Activated CD4-positive, alpha-beta memory T cell treated with anti-CD3 and anti-CD28 coated beads, Interleukin-2, amount 10 ng/mL, durations not matched to agents 7 days and 5 days (primary cell): ENCODE measurements at regions not wholly inside any gene's neighbourhood (a gene's known extent, or its start where the extent isn't known, plus 50 kb on each side); places are given as distances from the start of the nearest gene placed in this dataset.
"Not testable (repeated sequence)": the region's sequence is repeated elsewhere in the genome, so short reads cannot be mapped to it uniquely, and the experiment has no call there.

ENCODE experiments used
- CTCF ChIA-PET: fragments of 350-600 bp; sonication (Branson Sonifier 250); formaldehyde crosslinking; loops from one replicate; lab custom pipeline; 2021; ENCODE audit warnings: antibody characterized with exemption, inconsistent platforms; lab: Charles Lee
- POLR2A ChIA-PET: fragments of 350-600 bp; sonication (Branson Sonifier 250); formaldehyde crosslinking; loops from one replicate; lab custom pipeline; 2021; ENCODE audit warnings: antibody characterized with exemption; lab: Charles Lee
- DNase-seq: peaks from one replicate; pipeline ENCODE4 v3.0.0-alpha.2; 2020
- H3K27ac Mint-ChIP-seq: one replicate; pipeline ENCODE4 v1.8.0; 2021; ENCODE audit warnings: mild to moderate bottlenecking, mixed read lengths
- H3K27me3 Mint-ChIP-seq: one replicate; pipeline ENCODE4 v1.8.0; 2021; ENCODE audit warnings: mixed read lengths
- H3K36me3 Mint-ChIP-seq: one replicate; pipeline ENCODE4 v1.8.0; 2021; ENCODE audit warnings: low read depth, mixed read lengths
- H3K4me1 Mint-ChIP-seq: one replicate; pipeline ENCODE4 v1.8.0; 2021; ENCODE audit warnings: mixed read lengths
- H3K4me3 Mint-ChIP-seq: one replicate; pipeline ENCODE4 v1.8.0; 2021; ENCODE audit warnings: mild to moderate bottlenecking, mixed read lengths
- H3K9me3 Mint-ChIP-seq: one replicate; pipeline ENCODE4 v1.8.0; 2021; ENCODE audit warnings: mixed read lengths

GRCh38 chr20:57990396-57990987 lies 238.0 kb downstream of the ANKRD60 start:
- no peak overlapping the region for H3K27ac Mint-ChIP-seq
- no peaks in the 10 kb centered on the region for H3K4me1 Mint-ChIP-seq
- no peaks in the 10 kb centered on the region for H3K9me3 Mint-ChIP-seq
- H3K27me3 Mint-ChIP-seq: peaks cover 1% of the 10 kb centered on the region
- DNase-seq: no peak
- CTCF ChIA-PET: no interaction called here
- no peaks in the 10 kb centered on the region for H3K36me3 Mint-ChIP-seq
- H3K4me3 Mint-ChIP-seq: no peak overlapping the region
- POLR2A ChIA-PET: no interaction called here

- peaks cover 1% of the 10 kb centered on the region for H3K27me3 Mint-ChIP-seq
- POLR2A ChIA-PET: no interaction called here
- DNase-seq: no peak
- CTCF ChIA-PET: no interaction called here
- no peak overlapping the region for H3K4me3 Mint-ChIP-seq
- no peaks in the 10 kb centered on the region for H3K9me3 Mint-ChIP-seq
- no peaks in the 10 kb centered on the region for H3K36me3 Mint-ChIP-seq
- H3K4me1 Mint-ChIP-seq: no peaks in the 10 kb centered on the region
- H3K27ac Mint-ChIP-seq: no peak overlapping the region
Measured at GRCh38 chr20:57988828-57989227, 239.6 kb downstream of the ANKRD60 start.

GRCh38 chr20:57988422-57988821 lies 240.0 kb downstream of the ANKRD60 start:
- H3K27ac Mint-ChIP-seq: no peak overlapping the region
- ChIA-PET POLR2A (no interaction called here), CTCF (no interaction called here)
- no peaks in the 10 kb centered on the region for H3K4me1 Mint-ChIP-seq
- peaks cover 1% of the 10 kb centered on the region for H3K27me3 Mint-ChIP-seq
- no peak overlapping the region for H3K4me3 Mint-ChIP-seq
- no peaks in the 10 kb centered on the region for H3K9me3 Mint-ChIP-seq
- H3K36me3 Mint-ChIP-seq: no peaks in the 10 kb centered on the region
- no peak for DNase-seq

- Mint-ChIP-seq H3K4me1 (no peaks in the 10 kb centered on the region), H3K36me3 (no peaks in the 10 kb centered on the region), H3K27me3 (peaks cover 1% of the 10 kb centered on the region), H3K27ac (no peak overlapping the region), H3K4me3 (no peak overlapping the region), H3K9me3 (no peaks in the 10 kb centered on the region)
- DNase-seq: no peak
- CTCF ChIA-PET: no interaction called here
- POLR2A ChIA-PET: no interaction called here
Measured at GRCh38 chr20:57987659-57988058, 240.8 kb downstream of the ANKRD60 start.

- no peak overlapping the region for H3K27ac Mint-ChIP-seq
- H3K36me3 Mint-ChIP-seq: no peaks in the 10 kb centered on the region
- ChIA-PET CTCF (interaction anchor here (1.0 kb wide), 1 partner anchor 15 kb away, joined by 3 read pairs; no protein-coding TSS in a partner anchor), POLR2A (no interaction called here)
- no peak overlapping the region for H3K4me3 Mint-ChIP-seq
- H3K27me3 Mint-ChIP-seq: peaks cover 1% of the 10 kb centered on the region
- no peaks in the 10 kb centered on the region for H3K9me3 Mint-ChIP-seq
- no peaks in the 10 kb centered on the region for H3K4me1 Mint-ChIP-seq
- no peak for DNase-seq
Measured at GRCh38 chr20:57986666-57987065, 241.8 kb downstream of the ANKRD60 start.

- H3K9me3 Mint-ChIP-seq: no peaks in the 10 kb centered on the region
- CTCF ChIA-PET: interaction anchor here (0.7 kb wide), 1 partner anchor 964 kb away, joined by 3 read pairs; no protein-coding TSS in a partner anchor
- H3K27me3 Mint-ChIP-seq: no peaks in the 10 kb centered on the region
- no peak for DNase-seq
- no peak overlapping the region for H3K27ac Mint-ChIP-seq
- no peaks in the 10 kb centered on the region for H3K4me1 Mint-ChIP-seq
- H3K36me3 Mint-ChIP-seq: no peaks in the 10 kb centered on the region
- H3K4me3 Mint-ChIP-seq: no peak overlapping the region
- POLR2A ChIA-PET: no interaction called here
Measured at GRCh38 chr20:57985278-57985677, 243.2 kb downstream of the ANKRD60 start.

GRCh38 chr20:57983082-57983481 lies 245.4 kb downstream of the ANKRD60 start:
- ChIA-PET CTCF (no interaction called here), POLR2A (no interaction called here)
- Mint-ChIP-seq H3K4me1 (no peaks in the 10 kb centered on the region), H3K27ac (no peak overlapping the region), H3K4me3 (no peak overlapping the region), H3K9me3 (no peaks in the 10 kb centered on the region), H3K27me3 (no peaks in the 10 kb centered on the region), H3K36me3 (no peaks in the 10 kb centered on the region)
- no peak for DNase-seq

GRCh38 chr20:57980506-57980905 lies 247.9 kb downstream of the ANKRD60 start:
- Mint-ChIP-seq H3K4me1 (no peaks in the 10 kb centered on the region), H3K4me3 (no peak overlapping the region), H3K27ac (no peak overlapping the region), H3K27me3 (no peaks in the 10 kb centered on the region), H3K9me3 (no peaks in the 10 kb centered on the region), H3K36me3 (no peaks in the 10 kb centered on the region)
- ChIA-PET POLR2A (no interaction called here), CTCF (no interaction called here)
- DNase-seq: no peak

GRCh38 chr20:57977569-57977968 lies 250.9 kb downstream of the ANKRD60 start:
- Mint-ChIP-seq H3K27ac (no peak overlapping the region), H3K9me3 (peaks cover 7% of the 10 kb centered on the region), H3K27me3 (no peaks in the 10 kb centered on the region), H3K36me3 (no peaks in the 10 kb centered on the region), H3K4me1 (no peaks in the 10 kb centered on the region), H3K4me3 (no peak overlapping the region)
- POLR2A ChIA-PET: no interaction called here
- CTCF ChIA-PET: no interaction called here
- DNase-seq: no peak

GRCh38 chr20:57977141-57977540 lies 251.3 kb downstream of the ANKRD60 start:
- Mint-ChIP-seq H3K36me3 (no peaks in the 10 kb centered on the region), H3K27ac (no peak overlapping the region), H3K27me3 (no peaks in the 10 kb centered on the region), H3K4me3 (no peak overlapping the region), H3K4me1 (no peaks in the 10 kb centered on the region), H3K9me3 (peaks cover 7% of the 10 kb centered on the region)
- DNase-seq: no peak
- POLR2A ChIA-PET: no interaction called here
- CTCF ChIA-PET: no interaction called here

- H3K9me3 Mint-ChIP-seq: peaks cover 7% of the 10 kb centered on the region
- DNase-seq: no peak
- no peaks in the 10 kb centered on the region for H3K27me3 Mint-ChIP-seq
- H3K36me3 Mint-ChIP-seq: no peaks in the 10 kb centered on the region
- no peak overlapping the region for H3K4me3 Mint-ChIP-seq
- H3K27ac Mint-ChIP-seq: no peak overlapping the region
- ChIA-PET POLR2A (no interaction called here), CTCF (no interaction called here)
- no peaks in the 10 kb centered on the region for H3K4me1 Mint-ChIP-seq
Measured at GRCh38 chr20:57974863-57975262, 253.6 kb downstream of the ANKRD60 start.

GRCh38 chr20:57973886-57974285 lies 254.6 kb downstream of the ANKRD60 start:
- POLR2A ChIA-PET: no interaction called here
- peaks cover 7% of the 10 kb centered on the region for H3K9me3 Mint-ChIP-seq
- no peak for DNase-seq
- CTCF ChIA-PET: no interaction called here
- H3K36me3 Mint-ChIP-seq: no peaks in the 10 kb centered on the region
- H3K4me3 Mint-ChIP-seq: no peak overlapping the region
- no peak overlapping the region for H3K27ac Mint-ChIP-seq
- no peaks in the 10 kb centered on the region for H3K4me1 Mint-ChIP-seq
- peaks cover 2% of the 10 kb centered on the region for H3K27me3 Mint-ChIP-seq

- H3K27ac Mint-ChIP-seq, H3K4me3 Mint-ChIP-seq, H3K4me1 Mint-ChIP-seq, H3K36me3 Mint-ChIP-seq, CTCF ChIA-PET, H3K9me3 Mint-ChIP-seq, POLR2A ChIA-PET, H3K27me3 Mint-ChIP-seq, DNase-seq: not testable (repeated sequence)
Measured at GRCh38 chr20:57971583-57971982, 256.9 kb downstream of the ANKRD60 start.

- H3K36me3 Mint-ChIP-seq: no peaks in the 10 kb centered on the region
- peaks cover 2% of the 10 kb centered on the region for H3K27me3 Mint-ChIP-seq
- peaks cover 7% of the 10 kb centered on the region for H3K9me3 Mint-ChIP-seq
- CTCF ChIA-PET: no interaction called here
- POLR2A ChIA-PET: no interaction called here
- no peak overlapping the region for H3K27ac Mint-ChIP-seq
- no peak overlapping the region for H3K4me3 Mint-ChIP-seq
- no peaks in the 10 kb centered on the region for H3K4me1 Mint-ChIP-seq
- no peak for DNase-seq
Measured at GRCh38 chr20:57970856-57971255, 257.6 kb downstream of the ANKRD60 start.
